ENCODE measurements at regions not wholly inside any gene's neighbourhood (a gene's known extent, or its start where the extent isn't known, plus 50 kb on each side); places are given as distances from the start of the nearest gene placed in this dataset.
"Not testable (repeated sequence)": the region's sequence is repeated elsewhere in the genome, so short reads cannot be mapped to it uniquely, and the experiment has no call there.

DNA sequence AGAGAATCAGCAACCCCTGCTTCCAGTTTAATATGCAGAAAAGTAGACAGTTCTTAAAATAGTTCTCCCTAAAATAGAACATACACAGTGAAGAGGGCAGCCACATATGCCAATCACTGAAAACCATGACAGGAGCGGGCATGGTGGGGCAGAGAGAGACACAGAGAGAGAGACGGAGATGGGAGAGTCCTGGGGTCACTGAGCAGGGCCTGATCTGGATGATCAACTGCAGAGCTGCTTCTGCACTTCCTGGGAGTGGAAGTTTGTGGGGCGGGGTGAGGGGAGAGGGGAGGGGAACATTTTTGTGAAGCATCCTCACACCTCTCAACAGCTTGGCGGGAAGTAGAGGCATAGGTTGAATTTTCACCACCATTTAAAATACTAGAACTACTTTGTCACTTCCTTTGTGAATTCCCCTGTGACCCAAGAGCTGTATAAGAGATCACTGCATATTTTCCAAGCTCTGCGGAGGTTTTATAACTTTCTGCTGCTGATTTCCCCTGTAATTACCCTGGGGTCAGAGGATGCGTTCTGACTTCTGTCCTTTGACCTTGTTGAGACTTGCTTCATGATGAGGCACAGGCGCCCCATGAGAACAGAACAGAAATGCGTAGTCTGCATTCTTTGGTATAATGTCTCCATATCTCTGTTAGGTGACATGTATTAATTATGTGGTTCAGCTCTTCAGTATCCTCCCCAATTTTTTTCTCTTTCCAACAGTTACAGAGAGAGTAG, 419.4 kb downstream of the BRD1 start:
- no peak for DNase-seq (ENCODE audit: low read depth in 4 of 4, low spot score in 2 of 4)

GRCh38 chr22:49406879-49407587, 420.6 kb downstream of the BRD1 start:
- no peak for DNase-seq (ENCODE audit: low read depth in 4 of 4, low spot score in 2 of 4)

DNA sequence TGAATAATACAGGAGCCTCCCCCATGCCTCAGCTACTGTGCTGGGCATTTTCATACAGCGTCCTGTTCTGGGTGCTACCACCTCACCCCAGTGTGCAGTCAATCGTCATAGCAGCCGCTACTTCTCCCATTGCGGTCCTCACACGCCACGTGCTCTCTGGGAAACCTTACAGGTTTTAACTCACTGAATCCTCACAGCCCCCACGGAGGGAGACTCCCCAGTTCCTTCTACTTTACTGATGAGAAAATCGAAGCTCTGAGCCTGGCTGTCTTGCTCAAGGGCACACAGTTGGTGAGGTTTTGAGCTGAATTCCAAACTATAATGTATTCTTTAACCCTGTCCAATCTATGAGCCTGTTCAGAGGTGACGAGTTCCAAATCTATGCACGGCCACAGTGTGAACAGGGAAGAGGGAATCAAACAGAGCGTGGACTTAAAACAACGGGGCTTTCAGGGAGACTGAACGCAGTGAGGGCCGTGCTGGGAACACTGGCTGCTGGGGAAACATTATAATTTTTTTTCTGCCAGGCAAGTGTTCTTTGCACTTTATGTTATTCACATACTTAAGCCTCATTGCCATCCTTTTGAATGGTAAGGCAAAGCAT, 421.5 kb downstream of the BRD1 start:
- DNase-seq (ENCODE audit: low read depth in 4 of 4, low spot score in 2 of 4), result no peak

- no peak for DNase-seq (ENCODE audit: low read depth in 4 of 4, low spot score in 2 of 4)
Observed at GRCh38 chr22:49405590-49405989, 422.1 kb downstream of the BRD1 start.

- DNase-seq (ENCODE audit: low read depth in 4 of 4, low spot score in 2 of 4), result no peak
Observed at GRCh38 chr22:49404576-49405241, 423.0 kb downstream of the BRD1 start.

DNA sequence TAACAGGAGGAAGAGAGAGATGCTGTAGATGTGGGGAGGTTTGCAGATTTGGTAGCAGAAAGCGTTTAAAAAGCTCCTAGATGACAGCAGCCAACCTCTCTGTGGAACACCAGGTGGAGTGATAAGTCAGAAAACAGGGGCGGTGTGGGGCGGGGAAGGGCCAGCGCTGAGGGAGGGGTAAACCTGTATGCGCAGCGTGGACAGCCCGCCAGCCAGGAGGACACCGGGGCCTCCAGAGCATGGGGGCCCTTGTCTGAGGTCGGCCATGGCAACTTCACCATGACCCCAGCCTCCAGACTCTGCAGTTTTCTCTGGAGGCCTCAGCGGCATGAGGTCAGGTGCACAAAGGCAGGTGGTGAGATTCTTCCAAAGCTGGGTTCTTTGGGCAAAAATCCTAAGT, 423.7 kb downstream of the BRD1 start:
- DNase-seq (ENCODE audit: low read depth in 4 of 4, low spot score in 2 of 4), result no peak

DNA sequence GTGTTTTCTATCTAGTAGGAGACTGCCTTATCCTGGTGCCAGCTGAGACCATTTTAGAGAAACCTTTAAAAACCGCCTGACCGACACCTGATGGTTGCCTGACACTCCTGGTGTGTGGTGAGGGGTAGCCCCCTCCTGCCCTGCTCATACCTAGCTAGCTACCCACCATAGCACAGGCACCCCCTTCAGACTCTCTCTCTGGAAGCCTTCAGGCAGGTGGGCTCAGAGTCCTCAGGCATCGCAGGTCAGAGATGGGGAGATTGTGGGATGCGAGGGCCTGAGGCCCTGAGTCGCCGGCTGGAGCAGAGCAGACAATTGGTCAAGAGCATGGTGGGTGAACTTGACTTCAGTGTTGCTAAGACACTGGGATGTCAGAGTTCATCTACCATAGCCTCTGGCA, 424.6 kb downstream of the BRD1 start:
- no peak for DNase-seq (ENCODE audit: low read depth in 4 of 4, low spot score in 2 of 4)

- no peak for DNase-seq (ENCODE audit: low read depth in 4 of 4, low spot score in 2 of 4)
Observed at GRCh38 chr22:49402169-49402568, 425.5 kb downstream of the BRD1 start.

DNA sequence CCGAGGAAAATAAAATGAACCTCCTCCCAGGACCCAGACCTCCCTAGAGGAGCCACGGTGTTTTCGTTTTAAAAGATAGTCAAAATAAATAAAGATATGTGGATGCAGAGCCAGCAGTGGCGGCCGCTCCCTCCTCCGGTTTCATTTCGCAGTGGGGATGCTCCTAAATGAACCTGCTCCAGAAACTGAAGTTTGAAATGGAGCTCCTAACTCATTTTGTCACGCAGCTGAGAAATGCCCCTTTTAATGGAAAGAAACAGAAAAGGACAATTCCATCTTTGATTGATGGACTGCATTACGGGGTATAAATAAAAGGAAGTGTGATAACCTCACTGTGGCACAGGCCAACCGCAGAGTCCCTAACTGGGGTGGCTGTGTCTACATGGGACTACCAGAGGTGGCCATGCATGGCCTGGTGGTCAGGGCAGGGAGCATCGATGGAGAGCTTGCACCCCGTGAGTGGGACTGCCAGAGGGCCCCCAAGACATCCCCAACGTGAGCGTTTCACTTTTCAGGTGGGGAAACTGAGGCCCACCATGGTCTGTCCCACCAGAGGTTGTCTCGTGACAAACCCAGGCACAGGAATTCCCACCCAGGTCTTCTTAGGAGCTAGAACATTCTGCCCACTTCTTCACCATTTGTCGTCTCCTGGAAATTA, 426.6 kb downstream of the BRD1 start:
- no peak for DNase-seq (ENCODE audit: low read depth in 4 of 4, low spot score in 2 of 4)

DNA sequence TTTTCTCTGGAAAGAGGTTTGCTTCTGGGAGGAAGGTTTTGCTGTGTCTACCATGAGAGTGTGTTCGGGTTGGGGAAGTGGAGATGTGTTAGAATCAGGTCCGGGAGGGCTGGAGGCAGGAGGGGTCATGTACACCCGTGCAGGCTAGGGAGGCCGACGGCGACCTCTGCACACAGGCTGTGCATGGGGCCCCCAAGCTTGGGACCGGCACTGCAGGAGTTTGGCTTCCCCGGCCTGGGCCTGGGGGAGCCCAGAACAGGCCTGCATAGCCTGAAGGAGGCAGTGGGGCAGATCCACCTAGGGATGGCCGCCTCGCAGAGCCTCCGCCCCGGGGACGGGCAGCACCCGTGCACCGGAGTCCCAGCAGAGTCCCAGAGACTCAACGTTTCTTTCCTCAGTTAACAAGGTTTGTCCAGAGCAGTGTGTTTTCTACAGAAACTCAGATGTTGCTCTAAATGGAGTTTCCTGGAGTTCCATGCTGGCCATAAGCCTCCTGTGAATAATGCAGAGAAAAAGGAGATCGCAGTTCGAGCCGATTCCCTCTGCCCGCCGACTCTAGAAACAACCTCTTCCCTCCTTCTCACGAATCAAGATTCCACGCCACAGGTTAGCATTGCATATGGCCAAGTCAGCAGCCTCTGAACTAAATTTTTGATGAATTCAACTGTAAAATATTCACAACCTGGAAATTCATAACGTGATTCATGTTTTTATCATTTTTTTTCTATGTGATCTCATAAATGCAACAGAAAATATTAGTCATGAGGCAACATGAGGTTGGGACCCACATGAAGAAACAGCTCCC, 427.3 kb downstream of the BRD1 start:
- no peak for DNase-seq (ENCODE audit: low read depth in 4 of 4, low spot score in 2 of 4)

- DNase-seq (ENCODE audit: low read depth in 4 of 4, low spot score in 2 of 4), result no peak
Observed at GRCh38 chr22:49398646-49399045, 429.0 kb downstream of the BRD1 start.

- no peak for DNase-seq (ENCODE audit: low read depth in 4 of 4, low spot score in 2 of 4)
Observed at GRCh38 chr22:49398115-49398514, 429.6 kb downstream of the BRD1 start.

- no peak for DNase-seq (ENCODE audit: low read depth in 4 of 4, low spot score in 2 of 4)
Observed at GRCh38 chr22:49396817-49397216, 430.9 kb downstream of the BRD1 start.

DNA sequence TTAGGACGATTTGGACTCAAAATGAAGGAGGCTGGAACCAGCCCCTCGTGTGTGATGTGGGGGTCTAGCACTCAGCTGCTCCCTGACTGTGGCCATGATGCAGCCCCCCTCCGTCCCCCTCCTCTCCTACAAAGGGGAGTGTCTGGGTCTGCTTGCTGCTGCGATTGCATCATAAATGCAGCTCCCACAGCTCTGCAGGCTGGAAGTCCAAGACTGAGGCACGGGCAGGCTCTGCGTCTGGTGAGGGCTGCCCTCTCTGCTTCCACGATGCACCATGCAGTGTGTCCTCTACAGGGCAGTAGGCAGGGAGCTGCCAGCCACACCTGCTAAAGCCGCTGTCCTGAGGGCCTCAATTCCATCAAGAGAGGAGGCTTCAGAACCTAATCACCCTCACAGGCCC, 432.1 kb downstream of the BRD1 start:
- no peak for DNase-seq (ENCODE audit: low read depth in 4 of 4, low spot score in 2 of 4)

GRCh38 chr22:49395062-49395461, 432.6 kb downstream of the BRD1 start:
- DNase-seq (ENCODE audit: low read depth in 4 of 4, low spot score in 2 of 4), result not testable (repeated sequence)

DNA sequence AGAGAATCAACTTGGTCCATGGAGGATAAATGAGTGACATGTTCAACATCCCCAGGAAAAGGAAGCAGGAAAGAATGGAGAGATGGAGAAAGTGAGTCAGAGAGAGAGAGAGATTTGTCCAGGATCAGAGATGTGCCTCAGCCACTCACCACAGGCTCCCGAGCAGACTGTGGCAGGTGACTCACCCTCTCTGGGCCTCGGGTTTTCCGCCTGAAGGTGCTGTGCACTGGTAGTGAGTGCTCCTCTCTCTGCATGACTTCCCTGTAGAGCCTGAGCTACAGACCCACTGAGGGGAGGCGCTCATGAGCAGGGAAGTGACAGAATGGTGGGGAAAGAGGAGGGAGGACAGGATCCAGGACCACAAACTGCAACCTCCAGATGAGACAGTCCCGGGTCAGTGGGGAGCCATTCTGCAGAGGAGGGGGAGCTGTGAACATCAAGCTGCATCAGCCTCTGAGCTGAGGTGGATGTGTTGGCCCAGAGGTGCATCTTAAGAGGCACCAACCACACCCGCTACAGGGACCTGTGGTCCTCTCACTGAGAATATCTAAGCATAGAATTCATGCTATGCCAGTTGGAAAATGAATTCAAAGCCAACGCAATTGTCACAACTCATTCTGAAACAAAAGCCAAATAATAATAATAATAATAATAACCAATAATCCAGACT, 433.4 kb downstream of the BRD1 start:
- no peak for DNase-seq (ENCODE audit: low read depth in 4 of 4, low spot score in 2 of 4)

DNA sequence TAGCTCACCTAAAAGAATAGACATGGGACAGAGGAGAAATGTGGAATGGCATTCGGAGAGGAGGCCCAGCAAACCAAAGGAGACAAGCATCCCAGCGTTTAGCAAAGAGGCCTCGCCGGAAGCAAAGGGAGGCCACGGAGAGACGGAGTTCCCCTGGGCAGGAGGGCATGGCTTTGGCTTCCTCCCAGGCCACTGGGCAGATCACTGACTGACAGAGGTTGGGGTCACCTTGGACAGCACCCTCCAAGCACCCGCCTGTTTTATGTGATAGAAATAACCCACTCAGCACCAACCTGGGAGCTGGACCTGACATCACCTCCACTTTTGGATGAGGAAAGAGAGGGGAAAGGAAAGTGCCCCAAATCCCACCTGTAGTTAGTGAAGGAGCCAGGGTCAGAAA, 434.1 kb downstream of the BRD1 start:
- no peak for DNase-seq (ENCODE audit: low read depth in 4 of 4, low spot score in 2 of 4)

GRCh38 chr22:49392841-49393510, 434.7 kb downstream of the BRD1 start:
- DNase-seq (ENCODE audit: low read depth in 4 of 4, low spot score in 2 of 4), result no peak

GRCh38 chr22:49392247-49392646, 435.4 kb downstream of the BRD1 start:
- DNase-seq (ENCODE audit: low read depth in 4 of 4, low spot score in 2 of 4), result no peak

Data from left renal cortex interstitium (tissue), 4 donors.